ENCODE measurements at regions not wholly inside any gene's neighbourhood (a gene's known extent, or its start where the extent isn't known, plus 50 kb on each side); places are given as distances from the start of the nearest gene placed in this dataset.

GRCh38 chr2:120631236-120631635 is 104.4 kb upstream of the GLI2 start:
- TF ChIP-seq CTCF (IDR thresholded peaks at IDR 0.05 in 4 of 5, conservative IDR thresholded peaks at IDR 0.05 in 1 of 5) (no peak), POLR2A (IDR thresholded peaks at IDR 0.05) (no peak)
